ENCODE measurements at regions not wholly inside any gene's neighbourhood (a gene's known extent, or its start where the extent isn't known, plus 50 kb on each side); places are given as distances from the start of the nearest gene placed in this dataset.

- TF ChIP-seq CTCF (IDR thresholded peaks at IDR 0.05) (no peak), POLR2A (IDR thresholded peaks at IDR 0.05) (no peak)
These were observed 317.6 kb upstream of the GNPDA2 start for GRCh38 chr4:45043911-45044310.
